HT1080 (cell line): ENCODE measurements at regions not wholly inside any gene's neighbourhood (a gene's known extent, or its start where the extent isn't known, plus 50 kb on each side); places are given as distances from the start of the nearest gene placed in this dataset.

Source experiments
- DNase-seq: peaks from one replicate; pipeline ENCODE4 v3.0.0-alpha.2; 2015; ENCODE audit warnings: low read depth

- DNase-seq: no peak
These were observed 157.6 kb upstream of the PLXNA4 start for GRCh38 chr7:132733860-132734259.

- DNase-seq: no peak
These were observed 156.1 kb upstream of the PLXNA4 start for GRCh38 chr7:132732321-132732865.

- DNase-seq: no peak
These were observed 153.8 kb upstream of the PLXNA4 start for GRCh38 chr7:132730105-132730504.

GRCh38 chr7:132723506-132724081 is 147.3 kb upstream of the PLXNA4 start:
- no peak for DNase-seq

- no peak for DNase-seq
These were observed 144.6 kb upstream of the PLXNA4 start for GRCh38 chr7:132720835-132721234.

- peak; percentile 11 for DNase-seq
These were observed 137.6 kb upstream of the PLXNA4 start for GRCh38 chr7:132713893-132714292.

- peak; percentile 24 for DNase-seq
These were observed 133.8 kb upstream of the PLXNA4 start for GRCh38 chr7:132709971-132710567.

- DNase-seq: no peak
These were observed 132.2 kb upstream of the PLXNA4 start for GRCh38 chr7:132708470-132708869.

GRCh38 chr7:132705146-132705545 is 128.9 kb upstream of the PLXNA4 start:
- no peak for DNase-seq

- DNase-seq: no peak
These were observed 127.5 kb upstream of the PLXNA4 start for GRCh38 chr7:132703742-132704141.

- no peak for DNase-seq
These were observed 120.7 kb upstream of the PLXNA4 start for GRCh38 chr7:132697003-132697402.

GRCh38 chr7:132696332-132696731 is 120.1 kb upstream of the PLXNA4 start:
- DNase-seq: no peak

- no peak for DNase-seq
These were observed 114.9 kb upstream of the PLXNA4 start for GRCh38 chr7:132691201-132691600.

- no peak for DNase-seq
These were observed 113.9 kb upstream of the PLXNA4 start for GRCh38 chr7:132690174-132690573.

- DNase-seq: no peak
These were observed 111.7 kb upstream of the PLXNA4 start for GRCh38 chr7:132687981-132688383.

GRCh38 chr7:132687016-132687415 is 110.7 kb upstream of the PLXNA4 start:
- DNase-seq: no peak

- no peak for DNase-seq
These were observed 109.0 kb upstream of the PLXNA4 start for GRCh38 chr7:132685277-132685676.

GRCh38 chr7:132683896-132684690 is 107.8 kb upstream of the PLXNA4 start:
- no peak for DNase-seq

GRCh38 chr7:132681951-132682350 is 105.7 kb upstream of the PLXNA4 start:
- no peak for DNase-seq

- DNase-seq: no peak
These were observed 104.3 kb upstream of the PLXNA4 start for GRCh38 chr7:132680590-132680989.

GRCh38 chr7:132678656-132679055 is 102.4 kb upstream of the PLXNA4 start:
- no peak for DNase-seq

- DNase-seq: peak; percentile 58
These were observed 101.6 kb upstream of the PLXNA4 start for GRCh38 chr7:132677918-132678317.
